HEK293 (cell line): ENCODE measurements at regions not wholly inside any gene's neighbourhood (a gene's known extent, or its start where the extent isn't known, plus 50 kb on each side); places are given as distances from the start of the nearest gene placed in this dataset.

Source experiments
- CTCF ChIP-seq: fragments of 450-650 bp; formaldehyde crosslinking; IDR thresholded peaks from 2 replicates; pipeline ENCODE4 v1.5.1; 2016; ENCODE audit warnings: missing biosample characterization, missing genetic modification characterization
- OVOL3 ChIP-seq: fragments of 450-650 bp; formaldehyde crosslinking; IDR thresholded peaks from 2 replicates; pipeline ENCODE4 v1.5.1; 2016; ENCODE audit warnings: missing biosample characterization, missing genetic modification characterization
- REST ChIP-seq: fragments of 450-650 bp; formaldehyde crosslinking; IDR thresholded peaks from 2 replicates; pipeline ENCODE4 v1.5.1; 2016; ENCODE audit warnings: missing biosample characterization, missing genetic modification characterization
- SALL2 ChIP-seq: fragments of 450-650 bp; formaldehyde crosslinking; IDR thresholded peaks from 2 replicates; pipeline ENCODE4 v1.5.0; 2017; ENCODE audit warnings: missing biosample characterization, mild to moderate bottlenecking, missing genetic modification characterization, borderline replicate concordance
- YY1 ChIP-seq: fragments of 450-650 bp; formaldehyde crosslinking; IDR thresholded peaks from 2 replicates; pipeline ENCODE4 v1.5.1; 2018; ENCODE audit warnings: missing biosample characterization, missing genetic modification characterization
- ZNF146 ChIP-seq: fragments of 450-650 bp; formaldehyde crosslinking; IDR thresholded peaks from 2 replicates; pipeline ENCODE4 v1.5.1; 2016; ENCODE audit warnings: missing biosample characterization, missing genetic modification characterization
- ZNF211 ChIP-seq: fragments of 450-650 bp; formaldehyde crosslinking; IDR thresholded peaks from 2 replicates; pipeline ENCODE4 v1.5.1; 2016; ENCODE audit warnings: low read depth, missing biosample characterization, missing genetic modification characterization
- ZNF513 ChIP-seq: fragments of 450-650 bp; IDR thresholded peaks from 2 replicates; pipeline ENCODE4 v1.5.1; 2018; ENCODE audit warnings: missing biosample characterization, missing genetic modification characterization
- ZNF76 ChIP-seq: fragments of 450-650 bp; formaldehyde crosslinking; IDR thresholded peaks from 2 replicates; pipeline ENCODE4; 2016; ENCODE audit warnings: low read depth, missing biosample characterization, missing genetic modification characterization, borderline replicate concordance
- TF ChIP-seq, protein P1 (sequence below): fragments of 450-650 bp; formaldehyde crosslinking; conservative IDR thresholded peaks from 2 replicates; pipeline ENCODE4 v1.5.1; 2016; ENCODE audit warnings: low read depth, missing biosample characterization, missing genetic modification characterization

DNA sequence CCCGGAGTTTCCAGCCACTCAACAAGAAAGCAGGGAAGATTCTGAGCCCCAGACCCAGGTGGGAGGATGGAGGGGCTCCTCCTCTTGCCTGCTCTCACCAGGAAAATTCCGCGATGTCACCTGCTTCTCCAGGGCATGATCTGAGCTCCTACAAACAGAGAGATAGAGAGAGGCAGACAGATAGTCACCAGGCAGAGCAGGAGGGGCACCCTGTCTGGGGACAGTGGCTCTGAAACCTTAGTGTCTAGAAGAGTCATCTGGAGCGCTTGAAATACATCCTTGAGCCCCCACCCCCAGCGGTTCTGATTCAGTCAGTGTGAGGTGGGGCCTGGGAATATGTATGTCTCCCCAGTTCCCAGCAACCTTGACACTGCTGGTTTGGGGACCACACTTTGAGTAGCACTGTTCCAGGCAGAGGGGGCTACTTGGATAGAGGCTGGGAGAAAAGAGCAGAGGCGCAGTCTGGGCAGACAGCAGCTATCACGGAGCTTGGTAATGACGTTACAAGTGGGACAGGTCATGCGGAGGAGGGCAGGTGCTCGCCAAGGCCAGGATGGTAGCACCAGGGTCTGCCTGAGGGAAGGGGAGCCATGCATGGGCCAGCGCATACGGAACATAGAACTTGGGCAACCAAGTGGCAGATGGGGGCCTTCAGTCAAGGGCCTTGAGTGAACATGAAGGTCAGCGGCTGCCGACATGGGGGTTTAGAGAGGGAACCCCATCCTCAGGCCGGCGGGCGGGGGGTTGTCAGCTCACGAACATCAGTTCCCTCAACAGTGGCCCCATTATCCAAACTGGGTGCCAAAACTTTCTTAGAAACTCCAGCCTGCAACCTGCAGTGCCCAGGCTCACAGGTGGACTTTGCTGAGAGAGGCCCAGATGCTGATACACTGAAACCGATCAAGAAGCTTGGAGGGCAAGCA, 60.9 kb upstream of the MYEOV start:
- TF ChIP-seq CTCF (tag by site-specific recombination), result no peak
- no peak for TF ChIP-seq YY1
- TF ChIP-seq ZNF146 (tag by site-specific recombination), result no peak
- TF ChIP-seq ZNF513 (tag by site-specific recombination), result no peak
- no peak for TF ChIP-seq SALL2
- TF ChIP-seq REST (tag by site-specific recombination), result no peak
- TF ChIP-seq, protein P1, sequence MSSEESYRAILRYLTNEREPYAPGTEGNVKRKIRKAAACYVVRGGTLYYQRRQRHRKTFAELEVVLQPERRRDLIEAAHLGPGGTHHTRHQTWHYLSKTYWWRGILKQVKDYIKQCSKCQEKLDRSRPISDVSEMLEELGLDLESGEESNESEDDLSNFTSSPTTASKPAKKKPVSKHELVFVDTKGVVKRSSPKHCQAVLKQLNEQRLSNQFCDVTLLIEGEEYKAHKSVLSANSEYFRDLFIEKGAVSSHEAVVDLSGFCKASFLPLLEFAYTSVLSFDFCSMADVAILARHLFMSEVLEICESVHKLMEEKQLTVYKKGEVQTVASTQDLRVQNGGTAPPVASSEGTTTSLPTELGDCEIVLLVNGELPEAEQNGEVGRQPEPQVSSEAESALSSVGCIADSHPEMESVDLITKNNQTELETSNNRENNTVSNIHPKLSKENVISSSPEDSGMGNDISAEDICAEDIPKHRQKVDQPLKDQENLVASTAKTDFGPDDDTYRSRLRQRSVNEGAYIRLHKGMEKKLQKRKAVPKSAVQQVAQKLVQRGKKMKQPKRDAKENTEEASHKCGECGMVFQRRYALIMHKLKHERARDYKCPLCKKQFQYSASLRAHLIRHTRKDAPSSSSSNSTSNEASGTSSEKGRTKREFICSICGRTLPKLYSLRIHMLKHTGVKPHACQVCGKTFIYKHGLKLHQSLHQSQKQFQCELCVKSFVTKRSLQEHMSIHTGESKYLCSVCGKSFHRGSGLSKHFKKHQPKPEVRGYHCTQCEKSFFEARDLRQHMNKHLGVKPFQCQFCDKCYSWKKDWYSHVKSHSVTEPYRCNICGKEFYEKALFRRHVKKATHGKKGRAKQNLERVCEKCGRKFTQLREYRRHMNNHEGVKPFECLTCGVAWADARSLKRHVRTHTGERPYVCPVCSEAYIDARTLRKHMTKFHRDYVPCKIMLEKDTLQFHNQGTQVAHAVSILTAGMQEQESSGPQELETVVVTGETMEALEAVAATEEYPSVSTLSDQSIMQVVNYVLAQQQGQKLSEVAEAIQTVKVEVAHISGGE (tag by site-specific recombination), result no peak
- TF ChIP-seq ZNF76, result no peak
- TF ChIP-seq OVOL3 (tag by site-specific recombination), result no peak
- no peak for TF ChIP-seq ZNF211 (tag by site-specific recombination)
